K562 (cell line): ENCODE measurements at regions not wholly inside any gene's neighbourhood (a gene's known extent, or its start where the extent isn't known, plus 50 kb on each side); places are given as distances from the start of the nearest gene placed in this dataset.

ENCODE experiments used
- ATAC-seq: fragments of 200-7000 bp; cut with Tn5 transposase; 3 replicates; pipeline ENCODE4 v1.9.1; 2020; ENCODE audit warnings: moderate library complexity
- BruUV-seq: library from RNA; stranded (reverse); fragments of 400-500 nt; replicated peaks from 2 replicates; lab custom pipeline; 2021; lab: Mats Ljungman, UMichigan
- CTCF ChIA-PET: fragments of 300-600 bp; formaldehyde crosslinking; extraction: SDS; loops from one replicate; lab custom pipeline; 2021; ENCODE audit warnings: low intra/inter-chr PET ratio; lab: Yijun Ruan, JAX
- POLR2A ChIA-PET: fragments of 300-600, 350-650 bp; sonication (Branson Sonifier 250); formaldehyde crosslinking; extraction: SDS; loops from one replicate; lab custom pipeline; 2021; ENCODE audit warnings: antibody characterized with exemption, inconsistent platforms; lab: Yijun Ruan, JAX
- DNase-seq, 4 experiments: peaks; one replicate each; pipeline versions ENCODE4 v3.0.0 to v3.0.0-alpha.2; 2011 to 2018; ENCODE audit warnings: low spot score in 3 of 4, mixed read lengths in 3 of 4; ENCODE audit errors: extremely low read depth in 1 of 4
- FAIRE-seq: peaks from 2 replicates; lab custom pipeline; 2011; peaks lifted over from hg19 to GRCh38; lab: Jason Lieb, UNC
- H2AFZ ChIP-seq: 2 replicates; pipeline ENCODE4 v1.6.0; 2011; ENCODE audit warnings: low read depth, low read length, control low read depth, inconsistent platforms
- H3K27ac ChIP-seq: fragments of 200-600 bp; 3 replicates; pipeline ENCODE4 v1.8.0; 2011; ENCODE audit warnings: low read depth, mild to moderate bottlenecking, control low read depth, inconsistent platforms, low read length, moderate library complexity, mixed read lengths; ENCODE audit errors: extremely low read depth
- H3K27me3 ChIP-seq, 2 experiments: fragments of 300-600 bp in 1 of 2; 2 replicates in 1 of 2; 3 replicates in 1 of 2; pipeline versions ENCODE4 v1.6.0 to v1.8.0; 2011; ENCODE audit warnings: inconsistent platforms in 2 of 2, low read length in 2 of 2, mild to moderate bottlenecking in 1 of 2, mixed read lengths in 1 of 2, moderate library complexity in 1 of 2; ENCODE audit not compliant: control insufficient read depth in 2 of 2, insufficient read depth in 2 of 2
- H3K36me3 ChIP-seq: fragments of 300-600 bp; 3 replicates; pipeline ENCODE4 v1.8.0; 2011; ENCODE audit warnings: mild to moderate bottlenecking, low read length, inconsistent platforms; ENCODE audit not compliant: control insufficient read depth, insufficient read depth
- H3K4me1 ChIP-seq, 2 experiments: fragments of 200-600 bp in 1 of 2; replicated peaks in 1 of 2; 2 replicates in 1 of 2; 3 replicates in 1 of 2; pipeline versions ENCODE4 v1.5.1 to v1.8.0; 2011; ENCODE audit warnings: inconsistent platforms in 2 of 2, low read length in 2 of 2, mild to moderate bottlenecking in 1 of 2, mixed read lengths in 1 of 2, moderate library complexity in 1 of 2; ENCODE audit not compliant: control insufficient read depth in 2 of 2, insufficient read depth in 2 of 2
- H3K4me2 ChIP-seq: 2 replicates; pipeline ENCODE4 v1.6.1; 2011; ENCODE audit warnings: low read length, control low read depth, inconsistent platforms, mixed read lengths; ENCODE audit not compliant: insufficient read depth
- H3K4me3 ChIP-seq: fragments of 200-600 bp; sonication (generic), shearing (Covaris generic); 2 replicates; pipeline ENCODE4 v1.5.1; 2016; ENCODE audit warnings: control low read depth, inconsistent platforms
- H3K79me2 ChIP-seq: fragments of 200-600 bp; 3 replicates; pipeline ENCODE4 v1.8.0; 2011; ENCODE audit warnings: low read length, inconsistent platforms; ENCODE audit not compliant: control insufficient read depth, insufficient read depth
- H3K9ac ChIP-seq, 2 experiments: 2 replicates each; pipeline versions ENCODE4 v1.6.0 to v1.6.1; 2011; ENCODE audit warnings: low read depth in 2 of 2, low read length in 2 of 2, control low read depth in 1 of 2, inconsistent platforms in 1 of 2, mild to moderate bottlenecking in 1 of 2, mixed read lengths in 1 of 2; ENCODE audit not compliant: insufficient read depth in 1 of 2
- H3K9me1 ChIP-seq: one replicate; pipeline ENCODE4 v1.6.0; 2011; ENCODE audit warnings: inconsistent platforms, mild to moderate bottlenecking, low read length, moderate library complexity; ENCODE audit not compliant: control insufficient read depth, insufficient read depth
- H3K9me3 ChIP-seq: replicated peaks from 2 replicates; pipeline ENCODE4 v1.5.1; 2011; ENCODE audit warnings: low read depth, low read length, inconsistent platforms; ENCODE audit not compliant: control insufficient read depth, insufficient read depth
- H4K20me1 ChIP-seq: replicated peaks from 2 replicates; pipeline ENCODE4 v1.6.1; 2011; ENCODE audit warnings: low read length, inconsistent platforms, mixed read lengths; ENCODE audit not compliant: control insufficient read depth, insufficient read depth
- DDX20 ChIP-seq: fragments of 450-650 bp; IDR thresholded peaks from 2 replicates; pipeline ENCODE4 v1.6.1; 2016; ENCODE audit warnings: missing genetic modification characterization, low read depth, mild to moderate bottlenecking, missing compliant biosample characterization, moderate library complexity
- DEAF1 ChIP-seq: fragments of 450-650 bp; formaldehyde crosslinking; IDR thresholded peaks from 2 replicates; pipeline ENCODE4 v1.4.0; 2020; ENCODE audit warnings: mild to moderate bottlenecking, moderate library complexity
- ESRRB ChIP-seq: fragments of 250-450 bp; sonication (Bioruptor Pico); IDR thresholded peaks from 2 replicates; pipeline ENCODE4 v1.5.0; 2020; ENCODE audit warnings: mild to moderate bottlenecking, moderate library complexity, borderline replicate concordance
- HMGN3 ChIP-seq: IDR thresholded peaks from 2 replicates; pipeline ENCODE4 v1.6.1; 2011; ENCODE audit warnings: borderline replicate concordance, low read depth, mild to moderate bottlenecking, mixed read lengths, low read length; ENCODE audit not compliant: insufficient read length; ENCODE audit errors: extremely low read depth
- NR2C1 ChIP-seq, 2 experiments: fragments of 450-650 bp; IDR thresholded peaks; 2 replicates each; pipeline ENCODE4 v1.6.1; 2017; ENCODE audit warnings: mild to moderate bottlenecking in 2 of 2, antibody characterized with exemption in 1 of 2, inconsistent platforms in 1 of 2, missing compliant biosample characterization in 1 of 2, missing genetic modification characterization in 1 of 2
- SAFB2 ChIP-seq: fragments of 200-400 bp; formaldehyde crosslinking; IDR thresholded peaks from 2 replicates; pipeline ENCODE4 v1.6.1; 2018; ENCODE audit warnings: borderline replicate concordance, low read length, low read depth, moderate library complexity; ENCODE audit not compliant: severe bottlenecking
- WHSC1 ChIP-seq: IDR thresholded peaks from one replicate; pipeline ENCODE4 v1.6.1; 2012; ENCODE audit warnings: low read length, control low read depth, inconsistent platforms
- ZC3H11A ChIP-seq: IDR thresholded peaks from 2 replicates; pipeline ENCODE4 v1.6.1; 2012; ENCODE audit warnings: low read depth, low read length, improper control_type of control experiment
- ZHX1 ChIP-seq: fragments of 150-350 bp; conservative IDR thresholded peaks from 2 replicates; pipeline ENCODE4 v1.6.1; 2014; ENCODE audit warnings: low read length
- ZNF184 ChIP-seq: sonication (generic); formaldehyde crosslinking; IDR thresholded peaks from 2 replicates; pipeline ENCODE4 v1.5.0; 2020; ENCODE audit warnings: missing genetic modification reagents
- ZNF584 ChIP-seq: fragments of 200-800 bp; sonication (Bioruptor generic); IDR thresholded peaks from 2 replicates; pipeline ENCODE4 v1.6.1; 2016; ENCODE audit warnings: low read depth, mild to moderate bottlenecking, missing genetic modification characterization, missing compliant biosample characterization
- WGBS: fragments of 100-300 bp; shearing (Covaris generic); methylation state at CpG from one replicate; pipeline ENCODE4 v1.1.6; 2016; ENCODE audit warnings: low coverage, mixed read lengths; ENCODE audit not compliant: insufficient coverage; ENCODE audit errors: missing lambda C conversion rate; 5-methylcytosine and 5-hydroxymethylcytosine counted together
- in situ Hi-C: fragments of 300-500 bp; cut with MboI; formaldehyde crosslinking; loops from 4 replicates; pipeline ENCODE4 v1.15.0; 2018; ENCODE audit warnings: inconsistent platforms, mixed read lengths
- intact Hi-C: fragments of 100-400 bp; cut with micrococcal nuclease; formaldehyde crosslinking; loops from 2 replicates; pipeline ENCODE4 v1.14.2; 2022
- TF ChIP-seq, protein P1 (sequence below), 2 experiments: fragments of 450-650 bp; IDR thresholded peaks; 2 replicates each; pipeline ENCODE4 v1.6.1; 2016
- TF ChIP-seq, protein P2 (sequence below): fragments of 250-450 bp; sonication (Bioruptor Pico); IDR thresholded peaks from 2 replicates; pipeline ENCODE4 v1.8.0; 2022; ENCODE audit warnings: moderate library complexity, mild to moderate bottlenecking, inconsistent platforms

GRCh38 chr20:40050596-40050995, 638.4 kb downstream of the MAFB start:
- no peaks in the 10 kb centered on the region; the same call in 1 of the 2 replicates for H3K9me3 ChIP-seq
- H3K9me1 ChIP-seq: no peaks in the 10 kb centered on the region
- no peak for FAIRE-seq
- H2AFZ ChIP-seq: no peak overlapping the region
- no peak for TF ChIP-seq HMGN3
- no peak for TF ChIP-seq ZHX1
- no peak for TF ChIP-seq SAFB2
- TF ChIP-seq ESRRB (CRISPR knock-in tag): no peak
- no peak for TF ChIP-seq WHSC1
- TF ChIP-seq DEAF1 (CRISPR knock-in tag): no peak
- no peak for TF ChIP-seq ZC3H11A
- TF ChIP-seq, protein P1, sequence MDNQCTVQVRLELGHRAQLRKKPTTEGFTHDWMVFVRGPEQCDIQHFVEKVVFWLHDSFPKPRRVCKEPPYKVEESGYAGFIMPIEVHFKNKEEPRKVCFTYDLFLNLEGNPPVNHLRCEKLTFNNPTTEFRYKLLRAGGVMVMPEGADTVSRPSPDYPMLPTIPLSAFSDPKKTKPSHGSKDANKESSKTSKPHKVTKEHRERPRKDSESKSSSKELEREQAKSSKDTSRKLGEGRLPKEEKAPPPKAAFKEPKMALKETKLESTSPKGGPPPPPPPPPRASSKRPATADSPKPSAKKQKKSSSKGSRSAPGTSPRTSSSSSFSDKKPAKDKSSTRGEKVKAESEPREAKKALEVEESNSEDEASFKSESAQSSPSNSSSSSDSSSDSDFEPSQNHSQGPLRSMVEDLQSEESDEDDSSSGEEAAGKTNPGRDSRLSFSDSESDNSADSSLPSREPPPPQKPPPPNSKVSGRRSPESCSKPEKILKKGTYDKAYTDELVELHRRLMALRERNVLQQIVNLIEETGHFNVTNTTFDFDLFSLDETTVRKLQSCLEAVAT (IDR thresholded peaks at IDR 0.05): no peak
- TF ChIP-seq, protein P2, sequence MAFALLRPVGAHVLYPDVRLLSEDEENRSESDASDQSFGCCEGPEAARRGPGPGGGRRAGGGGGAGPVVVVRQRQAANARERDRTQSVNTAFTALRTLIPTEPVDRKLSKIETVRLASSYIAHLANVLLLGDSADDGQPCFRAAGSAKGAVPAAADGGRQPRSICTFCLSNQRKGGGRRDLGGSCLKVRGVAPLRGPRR (CRISPR knock-in tag): no peak
- TF ChIP-seq ZNF184 (CRISPR knock-in tag): no peak
- no peak for TF ChIP-seq NR2C1 (IDR thresholded peaks at IDR 0.05)
- TF ChIP-seq NR2C1 (tag; IDR thresholded peaks at IDR 0.05): no peak
- TF ChIP-seq DDX20 (tag): no peak
- TF ChIP-seq ZNF584: no peak
- TF ChIP-seq, all 486 proteins: peak for 0
- POLR2A ChIA-PET: no interaction called here
- H3K4me3 ChIP-seq: no peak overlapping the region
- in situ Hi-C loops (no loop called here), intact Hi-C loops (no loop called here)
- no peaks in the 10 kb centered on the region for H3K36me3 ChIP-seq
- CTCF ChIA-PET: no interaction called here
- H3K27me3 ChIP-seq: no peaks in the 10 kb centered on the region
- DNase-seq (no peak), ATAC-seq (no peak)
- no peak overlapping the region for H3K9ac ChIP-seq
- BruUV-seq: no TSS peak
- H3K79me2 ChIP-seq: no peaks in the 10 kb centered on the region
- no peak overlapping the region for H3K27ac ChIP-seq
- H3K4me2 ChIP-seq: no peak overlapping the region
- WGBS: 0% methylated on average over 2 of the region's 2 CpGs
- H3K4me1 ChIP-seq: no peaks in the 10 kb centered on the region
- H4K20me1 ChIP-seq: no peaks in the 10 kb centered on the region
